ENCODE measurements at regions not wholly inside any gene's neighbourhood (a gene's known extent, or its start where the extent isn't known, plus 50 kb on each side); places are given as distances from the start of the nearest gene placed in this dataset.

DNA sequence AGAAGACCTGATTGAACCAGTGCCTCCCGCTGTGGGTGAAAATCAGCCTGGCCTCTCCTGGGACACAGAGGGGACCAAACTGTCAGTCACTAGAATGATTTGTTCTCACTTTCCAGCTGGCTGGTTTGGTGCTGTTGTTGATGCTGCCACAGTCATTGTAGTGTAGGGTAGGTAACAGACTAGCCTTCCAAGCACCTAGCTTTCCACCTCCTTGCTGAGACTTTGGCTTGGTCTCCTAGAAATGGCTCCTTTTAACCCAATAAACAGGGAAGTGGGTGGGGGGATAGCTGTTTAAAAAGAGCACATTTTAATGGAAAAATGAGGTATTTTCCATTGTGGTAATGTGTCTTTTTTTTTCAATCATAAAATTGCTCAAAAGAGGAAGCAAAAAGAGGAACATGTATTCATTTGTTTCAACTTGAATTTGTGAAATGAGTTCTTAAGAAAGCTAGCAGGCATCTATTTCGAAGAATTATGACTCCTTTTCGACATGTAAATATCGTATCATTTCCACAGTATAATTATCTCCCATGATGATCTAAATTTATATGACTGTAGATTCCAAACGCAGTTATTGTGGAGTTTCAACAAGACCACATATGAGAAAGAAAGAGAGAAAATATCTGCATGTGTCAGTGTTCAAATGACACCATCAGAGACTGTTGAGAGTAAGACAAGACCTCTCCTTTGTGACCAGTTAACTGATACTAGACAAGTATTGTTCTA, 190.1 kb downstream of the HLX start (continued):
- TF ChIP-seq, protein P1, sequence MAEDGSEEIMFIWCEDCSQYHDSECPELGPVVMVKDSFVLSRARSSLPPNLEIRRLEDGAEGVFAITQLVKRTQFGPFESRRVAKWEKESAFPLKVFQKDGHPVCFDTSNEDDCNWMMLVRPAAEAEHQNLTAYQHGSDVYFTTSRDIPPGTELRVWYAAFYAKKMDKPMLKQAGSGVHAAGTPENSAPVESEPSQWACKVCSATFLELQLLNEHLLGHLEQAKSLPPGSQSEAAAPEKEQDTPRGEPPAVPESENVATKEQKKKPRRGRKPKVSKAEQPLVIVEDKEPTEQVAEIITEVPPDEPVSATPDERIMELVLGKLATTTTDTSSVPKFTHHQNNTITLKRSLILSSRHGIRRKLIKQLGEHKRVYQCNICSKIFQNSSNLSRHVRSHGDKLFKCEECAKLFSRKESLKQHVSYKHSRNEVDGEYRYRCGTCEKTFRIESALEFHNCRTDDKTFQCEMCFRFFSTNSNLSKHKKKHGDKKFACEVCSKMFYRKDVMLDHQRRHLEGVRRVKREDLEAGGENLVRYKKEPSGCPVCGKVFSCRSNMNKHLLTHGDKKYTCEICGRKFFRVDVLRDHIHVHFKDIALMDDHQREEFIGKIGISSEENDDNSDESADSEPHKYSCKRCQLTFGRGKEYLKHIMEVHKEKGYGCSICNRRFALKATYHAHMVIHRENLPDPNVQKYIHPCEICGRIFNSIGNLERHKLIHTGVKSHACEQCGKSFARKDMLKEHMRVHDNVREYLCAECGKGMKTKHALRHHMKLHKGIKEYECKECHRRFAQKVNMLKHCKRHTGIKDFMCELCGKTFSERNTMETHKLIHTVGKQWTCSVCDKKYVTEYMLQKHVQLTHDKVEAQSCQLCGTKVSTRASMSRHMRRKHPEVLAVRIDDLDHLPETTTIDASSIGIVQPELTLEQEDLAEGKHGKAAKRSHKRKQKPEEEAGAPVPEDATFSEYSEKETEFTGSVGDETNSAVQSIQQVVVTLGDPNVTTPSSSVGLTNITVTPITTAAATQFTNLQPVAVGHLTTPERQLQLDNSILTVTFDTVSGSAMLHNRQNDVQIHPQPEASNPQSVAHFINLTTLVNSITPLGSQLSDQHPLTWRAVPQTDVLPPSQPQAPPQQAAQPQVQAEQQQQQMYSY (CRISPR knock-in tag; IDR thresholded peaks at IDR 0.05) = no peak
- peak; percentile 31 to 38; a peak in 2 of 4 replicates for TF ChIP-seq BHLHE40 (IDR thresholded peaks at IDR 0.05; ENCODE audit: borderline replicate concordance in 1 of 2, low read depth in 2 of 2, low read length in 1 of 2)
- TF ChIP-seq EP300 (IDR thresholded peaks at IDR 0.05; ENCODE audit: borderline replicate concordance in 1 of 2, control insufficient read depth in 1 of 2, low read depth in 2 of 2, low read length in 2 of 2) = peak; percentile 92 to 94
- TF ChIP-seq PAX8 (IDR thresholded peaks at IDR 0.05) = no peak
- TF ChIP-seq, protein P2, sequence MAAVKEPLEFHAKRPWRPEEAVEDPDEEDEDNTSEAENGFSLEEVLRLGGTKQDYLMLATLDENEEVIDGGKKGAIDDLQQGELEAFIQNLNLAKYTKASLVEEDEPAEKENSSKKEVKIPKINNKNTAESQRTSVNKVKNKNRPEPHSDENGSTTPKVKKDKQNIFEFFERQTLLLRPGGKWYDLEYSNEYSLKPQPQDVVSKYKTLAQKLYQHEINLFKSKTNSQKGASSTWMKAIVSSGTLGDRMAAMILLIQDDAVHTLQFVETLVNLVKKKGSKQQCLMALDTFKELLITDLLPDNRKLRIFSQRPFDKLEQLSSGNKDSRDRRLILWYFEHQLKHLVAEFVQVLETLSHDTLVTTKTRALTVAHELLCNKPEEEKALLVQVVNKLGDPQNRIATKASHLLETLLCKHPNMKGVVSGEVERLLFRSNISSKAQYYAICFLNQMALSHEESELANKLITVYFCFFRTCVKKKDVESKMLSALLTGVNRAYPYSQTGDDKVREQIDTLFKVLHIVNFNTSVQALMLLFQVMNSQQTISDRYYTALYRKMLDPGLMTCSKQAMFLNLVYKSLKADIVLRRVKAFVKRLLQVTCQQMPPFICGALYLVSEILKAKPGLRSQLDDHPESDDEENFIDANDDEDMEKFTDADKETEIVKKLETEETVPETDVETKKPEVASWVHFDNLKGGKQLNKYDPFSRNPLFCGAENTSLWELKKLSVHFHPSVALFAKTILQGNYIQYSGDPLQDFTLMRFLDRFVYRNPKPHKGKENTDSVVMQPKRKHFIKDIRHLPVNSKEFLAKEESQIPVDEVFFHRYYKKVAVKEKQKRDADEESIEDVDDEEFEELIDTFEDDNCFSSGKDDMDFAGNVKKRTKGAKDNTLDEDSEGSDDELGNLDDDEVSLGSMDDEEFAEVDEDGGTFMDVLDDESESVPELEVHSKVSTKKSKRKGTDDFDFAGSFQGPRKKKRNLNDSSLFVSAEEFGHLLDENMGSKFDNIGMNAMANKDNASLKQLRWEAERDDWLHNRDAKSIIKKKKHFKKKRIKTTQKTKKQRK (IDR thresholded peaks at IDR 0.05; ENCODE audit: low read depth, low read length) = no peak
- TF ChIP-seq ZNF274 (IDR thresholded peaks at IDR 0.05; ENCODE audit: insufficient read depth, insufficient read length) = no peak
- TF ChIP-seq SIX5 (IDR thresholded peaks at IDR 0.05; ENCODE audit: low read depth, low read length, severe bottlenecking) = no peak
- TF ChIP-seq, protein P3, sequence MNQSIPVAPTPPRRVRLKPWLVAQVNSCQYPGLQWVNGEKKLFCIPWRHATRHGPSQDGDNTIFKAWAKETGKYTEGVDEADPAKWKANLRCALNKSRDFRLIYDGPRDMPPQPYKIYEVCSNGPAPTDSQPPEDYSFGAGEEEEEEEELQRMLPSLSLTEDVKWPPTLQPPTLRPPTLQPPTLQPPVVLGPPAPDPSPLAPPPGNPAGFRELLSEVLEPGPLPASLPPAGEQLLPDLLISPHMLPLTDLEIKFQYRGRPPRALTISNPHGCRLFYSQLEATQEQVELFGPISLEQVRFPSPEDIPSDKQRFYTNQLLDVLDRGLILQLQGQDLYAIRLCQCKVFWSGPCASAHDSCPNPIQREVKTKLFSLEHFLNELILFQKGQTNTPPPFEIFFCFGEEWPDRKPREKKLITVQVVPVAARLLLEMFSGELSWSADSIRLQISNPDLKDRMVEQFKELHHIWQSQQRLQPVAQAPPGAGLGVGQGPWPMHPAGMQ (IDR thresholded peaks at IDR 0.05; ENCODE audit: borderline replicate concordance) = no peak
- no peak for TF ChIP-seq SMC3 (IDR thresholded peaks at IDR 0.05; ENCODE audit: borderline replicate concordance, low read length)
- no peak for TF ChIP-seq YBX1 (IDR thresholded peaks at IDR 0.05)
- TF ChIP-seq MYC (IDR thresholded peaks at IDR 0.05; ENCODE audit: insufficient read depth, insufficient read length, insufficient replicate concordance, low read length, severe bottlenecking) = no peak
- TF ChIP-seq TCF12 (IDR thresholded peaks at IDR 0.05; ENCODE audit: low read depth, low read length) = peak; percentile 78; the same call in 1 of the 2 replicates
- TF ChIP-seq POLR2AphosphoS2 (IDR thresholded peaks at IDR 0.05; ENCODE audit: low read depth, low read length) = no peak
- TF ChIP-seq NFYA (IDR thresholded peaks at IDR 0.05; ENCODE audit: borderline replicate concordance, low read depth, low read length) = no peak
- TF ChIP-seq SP1 (IDR thresholded peaks at IDR 0.05; ENCODE audit: low read depth, low read length) = peak; percentile 24
- TF ChIP-seq, protein P4, sequence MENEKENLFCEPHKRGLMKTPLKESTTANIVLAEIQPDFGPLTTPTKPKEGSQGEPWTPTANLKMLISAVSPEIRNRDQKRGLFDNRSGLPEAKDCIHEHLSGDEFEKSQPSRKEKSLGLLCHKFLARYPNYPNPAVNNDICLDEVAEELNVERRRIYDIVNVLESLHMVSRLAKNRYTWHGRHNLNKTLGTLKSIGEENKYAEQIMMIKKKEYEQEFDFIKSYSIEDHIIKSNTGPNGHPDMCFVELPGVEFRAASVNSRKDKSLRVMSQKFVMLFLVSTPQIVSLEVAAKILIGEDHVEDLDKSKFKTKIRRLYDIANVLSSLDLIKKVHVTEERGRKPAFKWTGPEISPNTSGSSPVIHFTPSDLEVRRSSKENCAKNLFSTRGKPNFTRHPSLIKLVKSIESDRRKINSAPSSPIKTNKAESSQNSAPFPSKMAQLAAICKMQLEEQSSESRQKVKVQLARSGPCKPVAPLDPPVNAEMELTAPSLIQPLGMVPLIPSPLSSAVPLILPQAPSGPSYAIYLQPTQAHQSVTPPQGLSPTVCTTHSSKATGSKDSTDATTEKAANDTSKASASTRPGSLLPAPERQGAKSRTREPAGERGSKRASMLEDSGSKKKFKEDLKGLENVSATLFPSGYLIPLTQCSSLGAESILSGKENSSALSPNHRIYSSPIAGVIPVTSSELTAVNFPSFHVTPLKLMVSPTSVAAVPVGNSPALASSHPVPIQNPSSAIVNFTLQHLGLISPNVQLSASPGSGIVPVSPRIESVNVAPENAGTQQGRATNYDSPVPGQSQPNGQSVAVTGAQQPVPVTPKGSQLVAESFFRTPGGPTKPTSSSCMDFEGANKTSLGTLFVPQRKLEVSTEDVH (IDR thresholded peaks at IDR 0.05; ENCODE audit: low read depth, partially characterized antibody) = no peak
- TF ChIP-seq RBBP5 (conservative IDR thresholded peaks at IDR 0.05) = no peak
